ENCODE measurements at regions not wholly inside any gene's neighbourhood (a gene's known extent, or its start where the extent isn't known, plus 50 kb on each side); places are given as distances from the start of the nearest gene placed in this dataset.

- TF ChIP-seq CTCF (IDR thresholded peaks at IDR 0.05; ENCODE audit: insufficient read depth, low read length, poor library complexity, severe bottlenecking): no peak
- no peak for TF ChIP-seq EZH2phosphoT487 (conservative IDR thresholded peaks at IDR 0.05; ENCODE audit: low read length)
Measured at GRCh38 chr12:3933819-3934192, 60.6 kb upstream of the PARP11 start.

Measured in SU-DHL-6 (cell line).